Endothelial cell (in vitro differentiated cells): ENCODE measurements at regions not wholly inside any gene's neighbourhood (a gene's known extent, or its start where the extent isn't known, plus 50 kb on each side); places are given as distances from the start of the nearest gene placed in this dataset.

Experiments
- DNase-seq: peaks from one replicate; pipeline ENCODE4 v3.0.0; 2021; ENCODE audit warnings: low spot score
- H3K27ac Mint-ChIP-seq: one replicate; pipeline ENCODE4 v1.8.0; 2021; ENCODE audit warnings: mixed read lengths, inconsistent platforms; ENCODE audit not compliant: unreplicated experiment
- H3K27me3 Mint-ChIP-seq: one replicate; pipeline ENCODE4 v1.8.0; 2021; ENCODE audit warnings: mild to moderate bottlenecking, moderate library complexity, mixed read lengths, inconsistent platforms; ENCODE audit not compliant: unreplicated experiment
- H3K36me3 Mint-ChIP-seq: one replicate; pipeline ENCODE4 v1.8.0; 2021; ENCODE audit warnings: mild to moderate bottlenecking, low read depth, mixed read lengths, inconsistent platforms; ENCODE audit not compliant: unreplicated experiment
- H3K4me1 Mint-ChIP-seq: one replicate; pipeline ENCODE4 v1.8.0; 2021; ENCODE audit warnings: mild to moderate bottlenecking, mixed read lengths, inconsistent platforms; ENCODE audit not compliant: unreplicated experiment
- H3K4me3 Mint-ChIP-seq: one replicate; pipeline ENCODE4 v1.8.0; 2021; ENCODE audit warnings: mild to moderate bottlenecking, mixed read lengths, inconsistent platforms; ENCODE audit not compliant: unreplicated experiment
- H3K9me3 Mint-ChIP-seq: one replicate; pipeline ENCODE4 v1.8.0; 2021; ENCODE audit warnings: mixed read lengths, inconsistent platforms; ENCODE audit not compliant: unreplicated experiment
- CTCF ChIP-seq: fragments of 200-600 bp; sonication (generic); IDR thresholded peaks from one replicate; pipeline ENCODE4 v1.5.0; 2021; ENCODE audit warnings: antibody characterized with exemption; ENCODE audit not compliant: unreplicated experiment

GRCh38 chr12:70094467-70094866, 148.8 kb upstream of the CNOT2 start:
- H3K27me3 Mint-ChIP-seq, result no peaks in the 10 kb centered on the region
- H3K36me3 Mint-ChIP-seq, result no peaks in the 10 kb centered on the region
- no peak for DNase-seq
- H3K4me1 Mint-ChIP-seq, result peaks cover 3% of the 10 kb centered on the region
- no peak for TF ChIP-seq CTCF
- no peak overlapping the region for H3K27ac Mint-ChIP-seq
- no peaks in the 10 kb centered on the region for H3K9me3 Mint-ChIP-seq
- no peak overlapping the region for H3K4me3 Mint-ChIP-seq

GRCh38 chr12:70096759-70097410, 146.3 kb upstream of the CNOT2 start:
- no peaks in the 10 kb centered on the region for H3K27me3 Mint-ChIP-seq
- peaks cover 6% of the 10 kb centered on the region for H3K4me1 Mint-ChIP-seq
- no peaks in the 10 kb centered on the region for H3K36me3 Mint-ChIP-seq
- TF ChIP-seq CTCF, result no peak
- DNase-seq, result no peak
- H3K27ac Mint-ChIP-seq, result no peak overlapping the region
- H3K9me3 Mint-ChIP-seq, result no peaks in the 10 kb centered on the region
- H3K4me3 Mint-ChIP-seq, result no peak overlapping the region

- no peaks in the 10 kb centered on the region for H3K9me3 Mint-ChIP-seq
- no peak overlapping the region for H3K4me3 Mint-ChIP-seq
- H3K27me3 Mint-ChIP-seq, result peaks cover 2% of the 10 kb centered on the region
- no peak overlapping the region for H3K27ac Mint-ChIP-seq
- peaks cover 6% of the 10 kb centered on the region for H3K4me1 Mint-ChIP-seq
- no peaks in the 10 kb centered on the region for H3K36me3 Mint-ChIP-seq
- DNase-seq, result no peak
- no peak for TF ChIP-seq CTCF
These were observed 142.2 kb upstream of the CNOT2 start for GRCh38 chr12:70101064-70101463.

GRCh38 chr12:70106347-70106746, 136.9 kb upstream of the CNOT2 start:
- DNase-seq, result no peak
- H3K9me3 Mint-ChIP-seq, result peaks cover 6% of the 10 kb centered on the region
- H3K4me3 Mint-ChIP-seq, result no peak overlapping the region
- no peak overlapping the region for H3K27ac Mint-ChIP-seq
- peaks cover 8% of the 10 kb centered on the region for H3K36me3 Mint-ChIP-seq
- H3K27me3 Mint-ChIP-seq, result peaks cover 4% of the 10 kb centered on the region
- peaks cover 7% of the 10 kb centered on the region for H3K4me1 Mint-ChIP-seq
- TF ChIP-seq CTCF, result no peak

GRCh38 chr12:70110085-70110484, 133.1 kb upstream of the CNOT2 start:
- Mint-ChIP-seq H3K4me3 (no peak overlapping the region), H3K27ac (no peak overlapping the region), H3K4me1 (peaks cover 5% of the 10 kb centered on the region), H3K27me3 (peaks cover 2% of the 10 kb centered on the region), H3K9me3 (peaks cover 6% of the 10 kb centered on the region), H3K36me3 (peaks cover 8% of the 10 kb centered on the region)
- no peak for TF ChIP-seq CTCF
- no peak for DNase-seq
